Stimulated activated CD4-positive, alpha-beta T cell treated with anti-CD3 and anti-CD28 coated beads, TNF-alpha, amount 100 ng/mL, for 1 hour (primary cell): ENCODE measurements at regions not wholly inside any gene's neighbourhood (a gene's known extent, or its start where the extent isn't known, plus 50 kb on each side); places are given as distances from the start of the nearest gene placed in this dataset.

Experiments
- DNase-seq, 3 donors: peaks; one replicate each; pipeline ENCODE4 v3.0.0-alpha.2; 2020; ENCODE audit warnings: low read depth in 3 of 3, low spot score in 1 of 3

DNA sequence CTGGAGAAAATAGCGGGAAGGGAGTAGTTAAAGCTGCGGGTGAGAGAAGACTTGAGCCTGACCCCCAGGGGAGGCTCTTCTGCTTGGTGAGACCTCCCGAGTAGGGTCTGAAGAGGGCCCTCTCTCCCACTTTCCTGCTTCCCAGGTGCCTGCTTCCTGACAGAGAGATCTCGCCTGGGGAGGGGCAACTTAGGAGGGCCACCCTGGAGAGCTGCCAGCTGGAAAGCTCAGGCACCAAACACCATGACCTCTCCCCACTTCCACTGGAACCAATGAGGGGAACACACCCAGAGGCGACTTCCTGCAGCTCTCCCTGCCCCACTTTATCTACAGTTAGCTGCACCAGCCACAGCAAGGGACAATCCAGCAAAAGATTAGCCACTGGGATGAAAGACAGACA lies 208.0 kb downstream of the TBXT start:
- no peak for DNase-seq

DNA sequence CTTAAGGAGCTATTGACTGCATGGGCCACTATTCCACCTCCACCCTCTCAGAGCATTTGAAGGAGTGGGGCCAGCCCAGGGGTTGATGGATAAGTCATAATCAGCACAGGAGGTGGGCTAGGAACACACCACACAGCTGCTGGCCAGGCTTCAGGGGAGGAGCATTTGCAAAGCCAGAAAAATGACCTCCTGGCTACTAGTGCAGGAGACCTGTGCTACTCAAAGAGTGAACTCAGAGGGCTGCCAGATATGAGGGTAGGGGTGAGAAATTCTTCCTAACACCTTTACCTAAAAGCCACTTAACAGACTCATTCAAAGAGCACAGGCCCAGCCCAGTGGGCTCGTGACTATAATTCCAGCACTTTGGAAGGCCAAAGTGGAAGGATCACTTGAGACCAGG lies 210.8 kb downstream of the TBXT start:
- DNase-seq = no peak

DNA sequence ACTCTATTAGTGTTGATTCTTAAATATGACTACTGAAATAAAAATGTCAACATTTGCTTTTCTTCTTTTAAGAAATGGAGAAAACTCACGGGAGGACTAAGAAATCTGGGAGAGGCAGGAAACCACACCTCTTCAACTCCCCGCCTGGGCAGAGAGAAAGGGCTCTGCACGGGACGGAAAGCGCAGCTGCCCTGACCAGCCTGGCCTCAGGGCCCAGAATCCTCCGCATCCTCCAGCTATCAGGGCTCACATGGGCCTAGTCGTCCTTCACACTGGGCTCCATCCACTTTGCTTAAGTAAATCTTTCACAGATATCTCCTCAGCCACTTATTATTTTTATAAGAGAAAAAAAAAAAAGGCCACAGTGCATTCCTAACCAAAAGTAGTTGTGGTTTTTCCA lies 215.1 kb downstream of the TBXT start:
- DNase-seq = no peak

DNA sequence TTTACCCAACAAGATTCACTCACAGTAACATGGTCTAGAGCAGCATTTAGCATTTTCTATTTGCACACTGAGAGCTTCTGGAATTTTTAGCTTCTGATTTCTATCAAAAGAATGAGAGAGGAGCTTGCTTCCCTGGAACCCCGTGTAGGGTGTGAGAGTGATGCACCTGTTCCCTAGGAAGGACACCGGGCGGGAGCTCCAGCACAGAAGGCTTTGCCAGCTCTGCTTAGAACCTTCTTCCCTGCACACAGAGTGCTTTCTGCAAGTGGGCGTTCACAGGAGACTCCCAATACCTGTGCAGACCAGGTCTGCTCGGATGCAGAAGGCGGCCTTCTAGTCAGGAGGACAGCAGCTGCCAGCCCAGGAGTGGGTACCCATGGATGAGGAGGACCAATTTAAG lies 217.3 kb downstream of the TBXT start:
- DNase-seq = no peak

DNA sequence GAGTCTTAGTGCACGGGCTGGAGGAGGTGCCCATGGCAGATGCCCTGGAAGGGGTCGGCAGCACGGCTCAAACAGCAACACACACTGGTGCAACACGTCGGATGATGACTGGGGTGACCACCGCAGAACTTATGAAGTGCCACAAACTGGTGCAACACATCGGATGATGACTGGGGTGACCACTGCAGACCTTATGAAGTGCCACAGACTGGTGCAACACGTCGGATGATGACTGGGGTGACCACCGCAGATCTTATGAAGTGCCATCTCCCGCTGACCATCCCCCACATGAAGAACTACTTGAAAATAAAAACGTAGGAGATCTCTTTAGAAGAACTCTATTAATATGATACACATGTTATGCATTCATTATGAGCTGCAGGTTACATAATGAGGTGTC lies 218.3 kb downstream of the TBXT start:
- no peak for DNase-seq

DNA sequence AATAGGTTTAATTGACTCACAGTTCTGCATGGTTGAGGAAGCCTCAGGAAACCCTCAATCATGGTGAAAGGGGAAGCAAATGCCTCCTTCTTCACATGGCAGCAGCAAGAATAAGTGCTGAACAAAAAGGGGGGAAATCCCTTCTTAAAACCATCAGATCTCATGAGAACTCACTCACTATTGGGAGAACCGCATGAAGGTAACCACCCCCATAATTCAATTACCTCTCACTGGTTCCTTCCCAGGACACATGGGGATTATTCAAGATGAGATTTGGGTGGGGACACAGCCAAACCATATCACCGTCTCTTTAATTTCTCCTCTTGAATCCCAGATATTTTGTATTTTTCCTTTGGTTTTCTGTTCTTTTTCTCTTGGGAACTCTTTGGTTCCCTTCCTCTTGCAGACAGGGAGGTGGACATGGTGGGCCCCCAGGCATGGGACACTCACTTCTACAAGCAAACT lies 223.6 kb downstream of the TBXT start:
- DNase-seq = no peak

DNA sequence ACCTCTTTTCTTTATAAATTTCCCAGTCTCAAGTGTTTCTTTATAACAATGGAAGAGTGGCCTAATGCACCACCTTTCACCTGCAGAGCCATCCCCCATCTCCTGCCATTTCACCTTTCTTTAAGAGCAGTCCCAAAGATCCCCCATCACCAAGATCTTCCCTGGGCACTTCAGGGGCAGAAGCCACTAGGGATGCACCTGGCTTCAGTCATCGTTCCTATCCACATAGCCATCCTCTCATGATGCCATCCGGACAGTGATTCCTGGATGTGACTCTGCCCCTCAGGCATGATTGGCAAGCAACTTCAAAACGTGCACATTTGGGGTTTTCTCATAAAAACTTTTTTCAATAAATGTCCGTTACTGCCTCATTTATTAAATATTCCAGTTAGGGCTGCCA lies 225.9 kb downstream of the TBXT start:
- DNase-seq = no peak

DNA sequence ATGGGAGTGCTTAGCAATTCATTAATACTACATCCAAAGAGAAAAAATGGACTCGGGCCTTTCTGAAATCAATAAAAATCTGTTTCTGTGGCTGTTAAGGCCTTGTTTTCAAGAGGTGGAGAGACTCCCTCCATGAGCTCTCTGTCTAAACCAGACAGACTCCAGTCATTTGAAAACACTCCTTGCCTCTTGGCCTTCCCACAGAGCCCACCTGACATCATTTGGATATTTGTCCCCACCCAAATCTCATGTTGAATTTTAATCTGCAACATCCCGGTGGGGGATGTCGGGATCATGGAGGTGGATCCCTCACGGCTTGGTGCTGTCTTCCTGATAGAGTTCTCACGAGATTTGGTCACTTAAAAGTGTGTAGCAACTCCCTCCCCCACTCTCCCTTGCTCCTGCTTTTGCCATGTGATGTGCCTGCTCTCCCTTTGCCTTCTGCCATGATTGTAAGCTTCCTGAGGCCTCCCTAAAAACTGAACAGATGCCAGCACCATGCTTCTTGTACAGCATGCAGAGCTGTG lies 226.3 kb downstream of the TBXT start:
- no peak for DNase-seq

DNA sequence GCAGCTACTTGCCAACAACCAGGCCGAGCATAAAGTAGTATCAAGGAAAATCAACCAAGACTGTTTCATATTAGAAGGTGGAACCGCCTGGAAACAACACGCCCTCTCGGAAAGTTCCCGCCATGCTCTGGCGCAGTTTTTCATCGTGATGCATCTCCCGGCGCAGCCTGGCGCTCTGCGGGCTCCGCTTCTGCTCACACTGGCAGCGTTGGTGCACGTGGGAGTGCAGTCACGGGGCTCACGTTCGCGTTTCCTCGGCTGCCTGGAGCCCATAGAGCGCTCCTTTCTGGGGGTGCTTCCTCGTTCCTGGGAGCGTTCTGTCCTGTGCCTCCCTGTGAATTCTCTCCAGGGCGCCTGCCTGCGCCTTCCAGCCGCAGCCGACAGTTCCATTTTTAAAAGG lies 227.3 kb downstream of the TBXT start:
- DNase-seq = no peak

DNA sequence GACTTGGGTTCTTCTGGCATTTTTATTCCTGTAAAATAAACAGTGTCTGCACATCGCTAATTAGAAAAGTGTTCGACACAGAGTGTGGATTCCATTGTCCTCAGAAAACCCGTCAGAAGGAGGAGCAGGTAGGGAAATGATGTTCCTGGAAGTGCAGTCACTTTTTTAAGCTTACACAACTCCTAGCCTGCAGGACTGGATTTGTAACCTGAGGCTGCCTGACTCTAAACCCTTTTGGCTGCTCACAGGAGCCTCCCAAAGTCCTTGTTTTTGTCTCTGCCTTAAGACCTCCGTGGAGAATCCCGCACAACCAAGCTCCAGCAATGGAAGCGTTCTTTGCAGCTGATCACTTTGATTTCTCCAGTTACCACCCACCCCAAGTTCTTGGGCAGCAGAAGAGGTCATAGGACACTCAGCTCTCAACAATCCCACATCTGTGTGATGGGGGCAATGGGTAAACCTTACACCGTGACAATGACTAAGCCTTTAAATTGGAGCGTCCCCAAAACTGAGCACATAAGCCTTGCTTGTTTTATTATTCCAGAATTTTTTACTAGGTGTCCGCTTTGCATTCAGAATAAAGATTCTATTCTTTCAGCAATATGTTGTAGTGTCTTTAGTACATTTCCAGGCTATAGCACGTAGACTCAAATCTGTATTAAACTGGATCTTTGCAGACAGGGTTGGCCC lies 227.9 kb downstream of the TBXT start:
- no peak for DNase-seq

DNA sequence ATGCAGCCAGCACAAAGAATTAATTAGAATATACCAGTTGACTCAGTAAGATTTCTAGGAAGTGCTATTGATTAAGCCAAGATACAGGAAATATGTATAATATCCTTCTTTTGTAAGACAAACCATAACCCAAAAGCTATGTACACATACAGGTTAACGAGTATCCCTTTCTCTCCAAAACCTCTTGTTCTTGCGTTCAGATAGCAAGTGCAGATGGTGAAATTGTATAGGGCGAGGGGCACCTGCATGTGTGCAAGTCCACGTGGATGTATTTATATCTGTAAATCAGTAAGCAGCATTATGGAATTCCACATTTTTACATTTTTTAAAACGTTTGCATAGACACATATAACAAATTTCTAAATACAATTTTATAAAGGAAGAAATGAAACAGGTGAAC lies 228.6 kb downstream of the TBXT start:
- no peak for DNase-seq

DNA sequence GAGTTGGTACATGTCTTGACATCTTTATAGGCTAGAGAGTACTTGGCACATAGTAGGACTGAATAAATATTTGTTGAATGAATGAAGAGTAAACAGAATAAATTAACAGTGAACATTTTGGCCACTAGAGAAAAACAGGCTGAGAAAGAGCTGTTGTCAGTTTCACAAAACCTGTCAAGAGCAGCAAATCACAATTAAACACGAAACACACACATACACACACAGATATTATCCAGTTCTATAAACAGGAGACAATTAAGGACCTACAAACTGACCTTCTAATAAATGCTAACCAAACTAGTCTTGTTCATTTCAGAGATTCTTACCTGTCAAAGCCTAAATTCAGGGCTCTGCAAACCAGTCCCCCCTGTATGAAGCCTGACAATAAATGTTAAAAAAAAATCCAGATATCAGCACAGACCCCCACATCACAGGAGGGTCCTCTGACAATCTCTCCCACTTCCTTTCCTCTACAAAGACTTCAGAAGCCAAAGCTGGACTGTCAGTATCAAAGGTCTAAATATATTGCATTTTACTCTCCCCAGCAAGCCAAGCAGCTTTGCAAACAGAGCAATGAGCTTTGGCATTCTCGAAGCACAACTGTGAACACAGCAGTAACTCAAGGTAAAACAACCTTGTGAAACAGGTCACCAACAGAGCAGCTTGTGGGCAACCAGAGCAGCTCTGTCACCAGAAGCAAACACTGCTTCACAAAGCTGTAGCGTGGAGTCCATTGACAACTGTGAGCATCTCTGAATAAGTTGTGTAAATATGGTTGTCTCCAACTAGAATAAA lies 229.9 kb downstream of the TBXT start:
- no peak for DNase-seq

DNA sequence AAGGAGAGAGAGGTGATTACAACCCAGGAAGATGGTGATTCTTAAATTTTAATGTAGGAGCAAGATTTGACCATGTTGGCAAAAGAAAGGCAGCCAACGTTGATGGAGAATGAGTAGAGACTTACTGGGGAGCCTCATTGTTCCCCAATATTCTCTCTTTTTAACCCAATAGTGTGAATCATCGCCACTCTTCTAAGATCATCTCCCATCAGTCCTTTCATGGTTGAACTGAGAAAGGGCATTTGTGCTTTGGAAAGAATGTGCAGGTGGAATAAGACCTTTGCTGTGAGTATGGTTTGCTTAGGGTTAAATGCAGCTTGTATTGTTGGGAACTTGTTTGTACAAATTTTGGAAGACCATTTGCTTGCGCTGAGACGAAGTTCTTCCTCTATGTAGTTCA lies 231.0 kb downstream of the TBXT start:
- no peak for DNase-seq

DNA sequence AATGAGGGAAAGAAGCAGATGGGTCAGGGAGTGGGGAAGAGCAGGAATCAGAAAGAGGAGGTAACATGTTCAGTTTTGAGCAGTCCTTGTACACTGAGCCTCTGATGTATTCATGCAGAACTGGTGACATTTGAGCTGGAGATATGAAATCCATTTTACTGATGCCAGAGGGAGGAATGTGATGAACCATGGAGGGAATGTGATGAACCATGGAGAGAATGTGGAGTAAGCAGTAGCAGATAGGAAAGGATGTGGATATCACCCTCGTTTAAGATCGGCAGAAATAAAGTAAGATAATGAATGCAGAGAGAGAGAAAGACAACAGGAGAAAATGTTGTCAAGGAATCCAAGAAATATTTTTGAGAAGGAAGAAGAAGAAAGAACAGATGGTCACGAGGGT lies 231.6 kb downstream of the TBXT start:
- DNase-seq = no peak

DNA sequence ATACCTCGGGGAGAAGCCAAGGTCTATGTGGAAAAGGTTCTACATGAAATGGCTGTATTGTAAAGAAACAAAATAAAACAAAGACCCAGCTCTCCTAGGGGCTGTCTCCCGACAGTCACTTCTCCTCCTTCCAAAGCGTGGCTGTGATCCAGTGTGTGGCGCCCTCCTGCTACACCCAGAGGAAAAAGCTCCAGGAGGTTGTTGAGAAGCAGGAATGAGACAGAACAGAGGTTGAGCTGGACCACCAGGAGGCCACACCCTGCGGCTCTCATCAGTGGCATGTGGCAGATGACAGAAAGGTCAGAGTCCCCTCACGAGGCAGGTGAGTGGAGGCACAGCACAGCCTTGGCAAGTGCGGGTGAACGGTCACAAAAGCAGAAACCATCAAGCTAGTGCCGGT lies 236.0 kb downstream of the TBXT start:
- DNase-seq = no peak

DNA sequence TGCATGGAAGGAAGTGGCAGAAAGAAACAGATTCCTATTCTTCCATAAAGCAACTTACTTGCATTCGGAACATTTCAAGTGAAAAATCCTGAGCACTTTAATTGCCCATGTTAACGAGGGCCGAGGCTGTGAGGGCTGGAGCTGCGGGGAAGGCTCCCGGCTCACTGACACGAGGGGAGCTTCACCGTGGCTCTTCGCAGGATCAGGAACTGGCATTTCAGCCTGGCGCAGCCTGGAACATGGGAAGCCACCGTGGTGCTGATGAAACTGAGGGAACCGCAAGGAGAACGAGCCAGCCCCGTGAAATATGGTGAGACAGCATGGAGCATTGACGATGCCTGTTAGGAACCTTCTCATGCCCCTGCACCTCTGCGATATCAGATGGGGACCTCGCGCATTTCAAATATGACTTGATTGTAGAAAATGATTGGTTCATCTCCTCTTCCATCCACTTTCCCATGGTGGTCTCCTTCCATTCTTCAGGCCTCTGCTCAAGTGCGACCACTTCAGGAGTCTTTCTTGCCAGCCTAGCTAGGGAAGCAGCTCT lies 236.9 kb downstream of the TBXT start:
- no peak for DNase-seq

DNA sequence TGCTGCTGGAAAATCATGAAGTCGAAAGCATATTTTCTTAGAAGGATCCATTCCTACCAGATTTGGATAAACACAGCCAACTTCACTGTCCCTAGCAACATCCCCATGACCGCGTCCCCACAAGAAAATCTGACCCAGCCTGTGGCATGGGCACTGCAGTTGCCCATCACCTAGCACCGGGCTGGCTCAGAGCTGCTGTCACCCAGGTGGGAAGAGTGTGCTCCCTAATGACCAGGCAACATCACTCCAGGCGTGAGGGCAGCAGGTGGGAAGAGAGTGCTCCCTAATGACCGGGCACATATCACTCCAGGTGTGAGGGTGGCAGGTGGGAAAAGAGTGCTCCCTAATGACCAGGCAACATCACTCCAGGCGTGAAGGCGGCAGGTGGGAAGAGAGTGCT lies 238.0 kb downstream of the TBXT start:
- no peak for DNase-seq

DNA sequence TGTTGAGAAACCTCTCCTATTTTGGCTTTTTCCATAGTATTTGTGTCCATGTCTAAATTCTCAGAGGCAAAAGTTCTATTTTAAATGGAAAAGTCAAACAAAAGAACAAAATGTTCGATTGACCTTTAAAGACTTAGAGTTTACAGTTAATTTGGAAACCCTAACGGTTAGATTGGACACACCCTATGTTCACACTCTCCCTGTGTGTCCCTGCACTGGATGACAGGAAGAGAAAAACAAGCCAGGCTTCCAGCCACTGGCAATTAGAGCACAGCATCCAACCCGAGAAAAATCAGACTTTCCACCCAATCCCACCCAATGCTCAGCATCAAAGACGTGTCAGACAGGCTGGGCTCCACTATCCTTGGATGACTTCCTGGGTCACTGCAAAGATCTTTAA lies 241.3 kb downstream of the TBXT start:
- no peak for DNase-seq

DNA sequence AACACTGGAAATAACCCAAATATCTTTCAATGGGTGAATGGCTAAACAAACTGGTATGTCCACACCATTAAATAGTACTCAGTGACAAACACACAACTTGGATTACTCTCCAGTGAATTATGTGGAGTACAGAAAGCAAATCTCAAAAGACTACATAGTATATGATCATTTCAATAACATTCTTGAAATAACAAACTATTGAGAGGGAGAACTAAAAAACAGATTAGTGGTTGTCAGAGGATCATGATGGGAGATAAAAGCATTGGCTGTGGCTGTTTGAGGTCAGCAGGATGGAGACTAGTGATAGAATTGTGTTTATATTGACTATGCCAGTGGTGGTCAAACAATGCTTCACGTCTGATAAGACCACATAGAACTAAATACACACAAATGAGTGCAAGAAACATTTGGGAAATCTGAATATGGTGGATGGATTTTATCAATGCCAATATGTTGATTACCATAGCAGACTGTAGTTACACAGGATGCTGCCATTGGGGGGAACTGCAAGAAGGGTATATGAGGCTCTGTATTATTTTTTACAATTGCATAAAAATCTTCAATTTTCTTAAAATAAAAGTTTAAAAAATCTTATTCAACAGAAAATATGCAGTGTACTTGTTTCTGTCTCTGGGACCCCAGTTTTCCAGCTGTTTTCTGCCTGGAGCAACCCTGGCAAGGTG lies 242.0 kb downstream of the TBXT start:
- DNase-seq = no peak

DNA sequence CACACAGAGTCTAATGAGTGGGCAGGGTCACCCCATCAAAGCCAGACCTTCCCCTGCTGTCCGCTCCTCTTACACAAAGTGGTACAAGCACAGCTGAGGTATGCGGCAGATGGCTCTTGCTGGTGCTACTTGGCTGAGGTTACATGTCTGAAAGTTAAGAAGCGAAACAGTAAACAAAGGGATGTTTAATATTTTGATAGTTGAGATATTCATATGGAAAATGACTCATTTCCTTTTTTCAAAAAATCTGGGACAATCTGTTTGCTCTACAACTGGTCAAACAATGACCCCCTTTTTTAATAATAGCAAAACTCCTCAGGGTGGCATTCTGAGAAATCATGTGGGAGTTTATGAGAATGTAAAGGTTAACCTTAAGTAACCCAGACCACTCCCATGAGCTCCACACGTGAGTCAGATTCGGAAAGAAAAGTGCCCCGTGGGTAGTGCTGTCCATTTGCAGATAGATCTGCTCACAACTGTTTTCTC lies 245.3 kb downstream of the TBXT start:
- no peak for DNase-seq

DNA sequence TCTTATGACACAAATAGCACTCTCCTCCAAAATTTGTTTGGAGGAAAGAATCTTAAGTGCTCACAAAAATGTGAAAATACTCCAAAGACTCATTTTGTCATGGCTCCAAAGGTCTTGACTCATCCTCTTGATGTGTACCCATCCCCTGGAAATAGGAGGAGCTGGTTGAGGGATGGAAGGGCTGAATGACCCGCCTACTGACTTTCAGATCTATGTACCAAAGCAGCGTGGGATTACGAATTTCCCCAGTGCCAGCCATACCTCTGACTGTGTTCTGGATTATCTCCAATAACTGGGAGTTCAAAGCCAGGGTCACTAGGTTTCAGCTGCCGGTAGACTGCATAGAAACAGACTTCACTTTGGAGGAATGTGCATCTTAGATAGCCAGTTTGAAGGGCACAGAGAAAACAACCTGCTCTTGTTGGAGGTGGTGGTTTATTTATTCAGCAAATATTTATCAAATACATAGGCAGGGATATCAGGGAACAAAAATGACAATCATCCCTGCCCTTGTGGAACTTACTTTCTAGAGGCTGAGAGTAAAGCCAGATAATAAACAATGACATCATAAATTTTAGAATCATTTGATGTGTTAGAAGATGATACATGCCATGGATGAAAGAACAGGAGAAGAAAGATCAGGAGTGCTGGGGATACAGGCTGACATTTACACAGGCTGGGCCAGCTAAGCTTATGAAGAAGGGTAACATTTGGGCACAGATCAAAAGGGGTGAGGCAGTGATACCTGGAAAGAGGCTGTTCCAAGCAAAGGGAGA lies 246.6 kb downstream of the TBXT start:
- no peak for DNase-seq
